OCI-LY1 (cell line): ENCODE measurements at regions not wholly inside any gene's neighbourhood (a gene's known extent, or its start where the extent isn't known, plus 50 kb on each side); places are given as distances from the start of the nearest gene placed in this dataset.

Experiments used
- H2AFZ ChIP-seq: fragments of 200-600 bp; sonication (generic), shearing (Covaris generic); 2 replicates; pipeline ENCODE4 v1.6.0; 2014; ENCODE audit warnings: antibody characterized with exemption, mild to moderate bottlenecking, low read length
- H3F3A ChIP-seq: fragments of 200-600 bp; sonication (generic), shearing (Covaris generic); 2 replicates; pipeline ENCODE4 v1.6.0; 2014; ENCODE audit warnings: mild to moderate bottlenecking, antibody characterized with exemption, low read length, moderate library complexity; ENCODE audit not compliant: insufficient read depth
- H3K27ac ChIP-seq: fragments of 200-600 bp; sonication (generic); 2 replicates; pipeline ENCODE4 v1.5.1; 2014; ENCODE audit warnings: low read length, mixed run types, mild to moderate bottlenecking, low read depth; ENCODE audit not compliant: poor library complexity, severe bottlenecking
- H3K27me3 ChIP-seq: fragments of 200-600 bp; sonication (generic); 2 replicates; pipeline ENCODE4 v1.6.0; 2014; ENCODE audit warnings: antibody characterized with exemption, mild to moderate bottlenecking, low read length, moderate library complexity; ENCODE audit not compliant: insufficient read depth
- H3K36me3 ChIP-seq: fragments of 200-600 bp; sonication (generic); 2 replicates; pipeline ENCODE4 v1.6.1; 2014; ENCODE audit warnings: mild to moderate bottlenecking, antibody characterized with exemption, low read length, moderate library complexity, mixed read lengths; ENCODE audit not compliant: insufficient read depth
- H3K4me1 ChIP-seq: fragments of 200-600 bp; sonication (generic); 2 replicates; pipeline ENCODE4 v1.5.1; 2014; ENCODE audit warnings: mild to moderate bottlenecking, low read length, moderate library complexity; ENCODE audit not compliant: insufficient read depth, severe bottlenecking
- H3K4me2 ChIP-seq: fragments of 200-600 bp; sonication (generic), shearing (Covaris generic); 2 replicates; pipeline ENCODE4 v1.6.1; 2014; ENCODE audit warnings: low read length
- H3K4me3 ChIP-seq: fragments of 200-600 bp; sonication (generic); 2 replicates; pipeline ENCODE4 v1.5.1; 2014; ENCODE audit warnings: low read length, low read depth, mild to moderate bottlenecking, mixed read lengths; ENCODE audit not compliant: poor library complexity, severe bottlenecking
- H3K79me2 ChIP-seq: fragments of 200-600 bp; shearing (Covaris generic); 2 replicates; pipeline ENCODE4 v1.6.1; 2016; ENCODE audit warnings: mixed run types, low read length, mixed read lengths; ENCODE audit not compliant: insufficient read depth
- H3K9ac ChIP-seq: fragments of 200-600 bp; sonication (generic), shearing (Covaris generic); 2 replicates; pipeline ENCODE4 v1.6.1; 2014; ENCODE audit warnings: mild to moderate bottlenecking, low read length, mixed read lengths
- H3K9me2 ChIP-seq: fragments of 200-600 bp; sonication (generic), shearing (Covaris generic); 2 replicates; pipeline ENCODE4 v1.6.1; 2014; ENCODE audit warnings: low read depth, mild to moderate bottlenecking, low read length, mixed read lengths
- H3K9me3 ChIP-seq: fragments of 200-600 bp; shearing (Covaris generic); 2 replicates; pipeline ENCODE4 v1.6.1; 2014; ENCODE audit warnings: low read length, mixed read lengths
- H4K20me1 ChIP-seq: fragments of 200-600 bp; sonication (generic), shearing (Covaris generic); 2 replicates; pipeline ENCODE4 v1.6.0; 2016; ENCODE audit warnings: mild to moderate bottlenecking, low read length; ENCODE audit not compliant: insufficient read depth
- CTCF ChIP-seq: fragments of 200-600 bp; sonication (generic), shearing (Covaris generic); IDR thresholded peaks from 2 replicates; pipeline ENCODE4 v1.5.1; 2017; ENCODE audit warnings: mild to moderate bottlenecking, antibody characterized with exemption, low read length, moderate library complexity, mixed read lengths
- EZH2 ChIP-seq: fragments of 200-600 bp; sonication (generic), shearing (Covaris generic); IDR thresholded peaks from 2 replicates; pipeline ENCODE4 v1.8.0; 2017; ENCODE audit warnings: borderline replicate concordance, mixed run types, mild to moderate bottlenecking, antibody characterized with exemption, low read length, moderate library complexity, mixed read lengths

- H4K20me1 ChIP-seq, result no peaks in the 10 kb centered on the region
- no peak overlapping the region for H2AFZ ChIP-seq
- H3K9ac ChIP-seq, result no peak overlapping the region
- H3K4me3 ChIP-seq, result no peak overlapping the region
- no peak overlapping the region for H3K27ac ChIP-seq
- TF ChIP-seq CTCF (no peak), EZH2 (no peak)
- no peaks in the 10 kb centered on the region for H3K36me3 ChIP-seq
- peaks cover 4% of the 10 kb centered on the region; the same call in 1 of the 2 replicates for H3K9me3 ChIP-seq
- H3K27me3 ChIP-seq, result no peaks in the 10 kb centered on the region
- no peaks in the 10 kb centered on the region for H3K4me1 ChIP-seq
- H3K9me2 ChIP-seq, result no peaks in the 10 kb centered on the region
- no peaks in the 10 kb centered on the region for H3K79me2 ChIP-seq
- no peaks in the 10 kb centered on the region for H3F3A ChIP-seq
- no peak overlapping the region for H3K4me2 ChIP-seq
Measured at GRCh38 chr22:44615602-44616180, 86.3 kb upstream of the PRR5 start.

- H3K4me1 ChIP-seq, result no peaks in the 10 kb centered on the region
- H3K9ac ChIP-seq, result no peak overlapping the region
- TF ChIP-seq EZH2, result no peak
- TF ChIP-seq CTCF, result no peak
- no peaks in the 10 kb centered on the region for H4K20me1 ChIP-seq
- peaks cover 4% of the 10 kb centered on the region; the same call in 1 of the 2 replicates for H3K9me3 ChIP-seq
- no peak overlapping the region for H3K27ac ChIP-seq
- H3K4me2 ChIP-seq, result no peak overlapping the region
- H3F3A ChIP-seq, result no peaks in the 10 kb centered on the region
- H3K9me2 ChIP-seq, result no peaks in the 10 kb centered on the region
- no peaks in the 10 kb centered on the region for H3K27me3 ChIP-seq
- no peaks in the 10 kb centered on the region for H3K36me3 ChIP-seq
- no peak overlapping the region for H3K4me3 ChIP-seq
- no peaks in the 10 kb centered on the region for H3K79me2 ChIP-seq
- no peak overlapping the region for H2AFZ ChIP-seq
Measured at GRCh38 chr22:44615146-44615545, 86.9 kb upstream of the PRR5 start.

GRCh38 chr22:44613196-44613595 is 88.8 kb upstream of the PRR5 start:
- H2AFZ ChIP-seq, result no peak overlapping the region
- H3K4me1 ChIP-seq, result no peaks in the 10 kb centered on the region
- no peak overlapping the region for H3K27ac ChIP-seq
- H4K20me1 ChIP-seq, result no peaks in the 10 kb centered on the region
- H3K79me2 ChIP-seq, result no peaks in the 10 kb centered on the region
- no peaks in the 10 kb centered on the region for H3F3A ChIP-seq
- H3K9ac ChIP-seq, result no peak overlapping the region
- no peaks in the 10 kb centered on the region for H3K9me2 ChIP-seq
- H3K36me3 ChIP-seq, result no peaks in the 10 kb centered on the region
- peaks cover 4% of the 10 kb centered on the region; the same call in 1 of the 2 replicates for H3K9me3 ChIP-seq
- H3K4me3 ChIP-seq, result no peak overlapping the region
- H3K4me2 ChIP-seq, result no peak overlapping the region
- no peak for TF ChIP-seq EZH2
- no peak for TF ChIP-seq CTCF
- no peaks in the 10 kb centered on the region for H3K27me3 ChIP-seq
